ENCODE measurements at regions not wholly inside any gene's neighbourhood (a gene's known extent, or its start where the extent isn't known, plus 50 kb on each side); places are given as distances from the start of the nearest gene placed in this dataset.

GRCh38 chr10:105953056-105953455 is 1211.5 kb downstream of the SORCS1 start:
- TF ChIP-seq CTCF (IDR thresholded peaks at IDR 0.05): no peak
- no peak for TF ChIP-seq SIN3A (IDR thresholded peaks at IDR 0.05; ENCODE audit: borderline replicate concordance, insufficient read depth, low read depth, low read length)
- TF ChIP-seq POLR2AphosphoS5 (IDR thresholded peaks at IDR 0.05; ENCODE audit: low read depth, low read length): no peak

Measured in Panc1 (cell line).